ENCODE measurements at regions not wholly inside any gene's neighbourhood (a gene's known extent, or its start where the extent isn't known, plus 50 kb on each side); places are given as distances from the start of the nearest gene placed in this dataset.

GRCh38 chr7:22549667-22550513, 49.9 kb upstream of the STEAP1B start:
- TF ChIP-seq CTCF (IDR thresholded peaks at IDR 0.05): peak; percentile 82
- no peak for TF ChIP-seq POLR2AphosphoS5 (IDR thresholded peaks at IDR 0.05; ENCODE audit: low read depth, low read length)
